ENCODE measurements at regions not wholly inside any gene's neighbourhood (a gene's known extent, or its start where the extent isn't known, plus 50 kb on each side); places are given as distances from the start of the nearest gene placed in this dataset.

GRCh38 chr12:91964501-91964900, 181.1 kb downstream of the BTG1 start:
- ATAC-seq, result no peak

GRCh38 chr12:91959220-91959619, 186.4 kb downstream of the BTG1 start:
- ATAC-seq, result no peak

- no peak for ATAC-seq
These were observed 186.8 kb downstream of the BTG1 start for GRCh38 chr12:91958816-91959215.

- no peak for ATAC-seq
These were observed 190.9 kb downstream of the BTG1 start for GRCh38 chr12:91954747-91955146.

GRCh38 chr12:91954326-91954725, 191.3 kb downstream of the BTG1 start:
- no peak for ATAC-seq

GRCh38 chr12:91952916-91953315, 192.7 kb downstream of the BTG1 start:
- ATAC-seq, result no peak

GRCh38 chr12:91951571-91951970, 194.1 kb downstream of the BTG1 start:
- no peak for ATAC-seq

GRCh38 chr12:91948504-91948903, 197.1 kb downstream of the BTG1 start:
- ATAC-seq, result no peak

- peak; percentile 83 to 98 for ATAC-seq
These were observed 198.2 kb downstream of the BTG1 start for GRCh38 chr12:91947459-91947858.

GRCh38 chr12:91944637-91945036, 201.0 kb downstream of the BTG1 start:
- no peak for ATAC-seq

GRCh38 chr12:91940826-91941570, 204.6 kb downstream of the BTG1 start:
- no peak for ATAC-seq

- ATAC-seq, result no peak
These were observed 205.3 kb downstream of the BTG1 start for GRCh38 chr12:91940322-91940721.

- no peak for ATAC-seq
These were observed 207.9 kb downstream of the BTG1 start for GRCh38 chr12:91937706-91938105.

GRCh38 chr12:91937009-91937408, 208.6 kb downstream of the BTG1 start:
- ATAC-seq, result no peak

- no peak for ATAC-seq
These were observed 210.3 kb downstream of the BTG1 start for GRCh38 chr12:91935296-91935695.

- ATAC-seq, result no peak
These were observed 214.5 kb downstream of the BTG1 start for GRCh38 chr12:91931111-91931510.

- no peak for ATAC-seq
These were observed 217.1 kb downstream of the BTG1 start for GRCh38 chr12:91928501-91928900.

GRCh38 chr12:91926848-91927247, 218.8 kb downstream of the BTG1 start:
- no peak for ATAC-seq

- ATAC-seq, result no peak
These were observed 220.8 kb downstream of the BTG1 start for GRCh38 chr12:91924827-91925226.

GRCh38 chr12:91923864-91924263, 221.8 kb downstream of the BTG1 start:
- ATAC-seq, result no peak

- no peak for ATAC-seq
These were observed 223.0 kb downstream of the BTG1 start for GRCh38 chr12:91922674-91923073.

- no peak for ATAC-seq
These were observed 223.5 kb downstream of the BTG1 start for GRCh38 chr12:91922139-91922538.

GRCh38 chr12:91921555-91921954, 224.1 kb downstream of the BTG1 start:
- ATAC-seq, result no peak

GRCh38 chr12:91920741-91921140, 224.9 kb downstream of the BTG1 start:
- ATAC-seq, result no peak

- ATAC-seq, result peak in 1 of 2 donors; percentile 66
These were observed 225.4 kb downstream of the BTG1 start for GRCh38 chr12:91920276-91920675.
